ENCODE measurements at regions not wholly inside any gene's neighbourhood (a gene's known extent, or its start where the extent isn't known, plus 50 kb on each side); places are given as distances from the start of the nearest gene placed in this dataset.

DNA sequence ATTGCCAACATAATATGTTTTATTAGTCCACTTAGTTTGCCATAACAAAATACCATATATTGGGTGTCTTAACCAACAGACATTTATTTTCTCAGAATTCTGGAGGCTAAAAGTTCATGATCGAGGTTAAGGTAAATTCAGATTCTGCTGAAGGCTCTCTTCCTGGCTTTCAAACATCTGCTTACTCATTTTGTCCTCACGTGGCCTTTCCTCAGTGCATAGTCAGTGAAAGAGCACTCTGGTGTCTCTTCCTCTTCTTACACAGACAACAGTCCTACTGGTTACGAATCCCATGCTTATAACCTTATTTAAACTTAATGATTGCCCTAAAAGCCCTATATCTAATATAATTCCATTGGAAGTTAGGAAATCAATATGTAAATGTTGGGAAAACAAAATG lies 479.7 kb downstream of the FSCB start:
- DNase-seq (ENCODE audit: low spot score), result no peak

GRCh38 chr14:44010595-44010994 lies 496.5 kb downstream of the FSCB start:
- no peak for DNase-seq (ENCODE audit: low spot score)

GRCh38 chr14:44010071-44010470 lies 497.0 kb downstream of the FSCB start:
- no peak for DNase-seq (ENCODE audit: low spot score)

- DNase-seq (ENCODE audit: low spot score), result no peak
Measured at GRCh38 chr14:44009642-44010041, 497.4 kb downstream of the FSCB start.

- DNase-seq (ENCODE audit: low spot score), result no peak
Measured at GRCh38 chr14:43988989-43989388, 518.1 kb downstream of the FSCB start.

DNA sequence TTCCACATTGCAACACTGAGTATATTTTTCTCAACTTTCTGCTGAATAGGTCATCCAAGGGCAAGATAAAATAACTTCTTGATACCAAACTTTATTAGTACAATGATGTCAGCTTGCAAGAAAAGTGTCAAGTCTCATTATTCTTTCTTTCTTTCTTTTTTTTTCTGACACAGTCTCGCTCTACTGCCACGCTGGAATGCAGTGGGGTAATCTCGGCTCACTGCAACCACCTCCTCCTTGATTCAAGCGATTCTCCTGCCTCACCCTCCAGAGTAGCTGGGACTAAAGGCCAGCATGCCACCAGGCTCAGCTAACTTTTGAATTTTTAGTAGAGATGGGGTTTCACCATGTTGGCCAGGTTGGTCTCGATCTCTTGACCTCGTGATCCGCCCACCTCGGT lies 523.4 kb downstream of the FSCB start:
- DNase-seq (ENCODE audit: low spot score), result peak; percentile 43

GRCh38 chr14:43981135-43981768 lies 525.8 kb downstream of the FSCB start:
- DNase-seq (ENCODE audit: low spot score), result no peak

- no peak for DNase-seq (ENCODE audit: low spot score)
Measured at GRCh38 chr14:43956741-43957140, 550.3 kb downstream of the FSCB start.

DNA sequence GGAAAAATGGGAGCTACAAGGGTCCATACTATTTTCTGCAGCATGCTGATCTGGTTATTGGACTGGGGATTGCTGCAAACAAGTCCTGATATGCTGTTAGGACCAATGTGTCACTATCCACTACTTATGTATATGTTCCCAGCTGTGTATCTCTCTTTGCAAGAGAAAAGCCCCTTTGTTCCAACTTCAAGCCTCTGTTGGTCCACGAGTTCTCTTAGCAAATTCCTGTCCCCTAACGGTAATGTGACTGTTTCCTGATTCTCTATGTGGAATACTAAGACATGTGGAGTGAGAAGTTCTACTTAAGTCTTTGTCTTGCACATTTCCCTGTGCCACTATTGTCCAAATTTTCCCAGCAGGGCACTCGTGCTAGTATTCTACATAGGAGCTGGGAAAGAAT lies 557.7 kb downstream of the FSCB start:
- no peak for DNase-seq (ENCODE audit: low spot score)

DNA sequence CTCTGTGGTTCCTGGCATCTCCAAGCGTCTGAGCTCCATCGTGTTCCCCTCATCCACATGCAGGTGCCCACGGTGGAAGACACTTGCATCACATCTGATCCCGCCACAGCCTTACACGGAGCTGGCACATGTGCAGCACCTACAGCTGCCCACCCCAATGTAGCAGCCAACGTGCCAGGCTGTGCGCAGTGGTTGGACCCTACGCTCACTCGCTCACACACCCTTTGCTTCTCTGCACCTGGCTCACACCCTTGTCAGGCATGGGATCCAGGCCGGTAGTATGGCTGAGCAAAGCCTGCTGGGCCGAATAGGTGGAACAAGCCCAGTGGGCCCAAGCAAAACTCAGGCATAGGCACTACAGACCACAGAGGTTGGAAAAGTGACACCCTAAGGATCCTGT lies 567.2 kb downstream of the FSCB start:
- DNase-seq (ENCODE audit: low spot score), result no peak

DNA sequence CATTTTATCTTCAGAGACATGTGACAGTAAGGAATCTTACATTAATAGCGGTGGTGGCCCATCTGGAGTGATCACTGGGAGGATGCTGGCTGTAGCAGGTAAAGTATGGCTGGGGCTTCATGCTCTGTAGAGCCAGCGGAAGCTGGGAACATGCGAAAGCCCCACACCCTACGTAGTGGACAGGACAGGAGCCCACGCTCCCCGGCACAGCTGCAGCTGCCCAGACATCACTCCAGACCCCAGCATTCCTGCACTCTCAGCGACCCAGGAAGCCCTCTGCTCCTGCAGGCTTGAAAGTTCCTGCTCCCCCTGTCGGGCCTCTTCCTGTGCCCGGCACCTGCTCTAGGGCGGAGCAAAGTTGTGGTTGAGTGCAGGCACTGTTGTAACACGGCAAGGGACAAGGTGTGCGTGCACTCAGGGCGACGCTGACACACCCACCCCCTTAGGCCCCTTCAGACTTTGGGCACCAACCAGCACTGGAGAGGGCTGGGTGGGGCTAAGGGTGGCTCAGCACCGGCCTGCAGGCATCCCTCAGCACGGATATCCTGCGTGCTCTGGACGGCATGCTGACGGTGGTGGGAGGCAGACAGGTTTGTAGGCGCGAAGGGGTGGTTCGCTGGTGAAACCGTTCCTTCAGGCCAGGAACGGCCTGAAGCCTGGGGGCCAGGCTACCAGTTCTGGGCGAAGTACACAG lies 568.3 kb downstream of the FSCB start:
- DNase-seq (ENCODE audit: low spot score), result no peak

DNA sequence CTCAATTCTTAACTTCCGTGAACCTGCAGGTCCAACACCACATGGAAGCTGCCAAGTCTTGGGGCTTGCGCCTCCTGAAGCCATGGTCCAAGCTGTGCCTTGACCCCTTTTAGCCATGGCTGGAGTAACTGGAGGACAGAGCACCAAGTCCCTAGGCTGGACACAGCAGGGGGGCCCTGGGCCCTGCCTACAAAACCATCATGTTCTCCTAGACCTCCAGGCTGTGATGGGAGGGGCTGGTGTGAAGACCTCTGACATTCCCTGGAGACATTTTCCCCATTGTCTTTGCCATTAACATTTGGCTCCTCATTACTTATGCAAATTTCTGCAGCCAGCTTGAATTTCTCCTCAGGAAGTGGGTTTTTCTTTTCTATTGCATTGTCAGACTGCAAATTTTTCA lies 570.1 kb downstream of the FSCB start:
- no peak for DNase-seq (ENCODE audit: low spot score)

- DNase-seq (ENCODE audit: low spot score), result no peak
Measured at GRCh38 chr14:43934102-43934501, 573.0 kb downstream of the FSCB start.

- DNase-seq (ENCODE audit: low spot score), result no peak
Measured at GRCh38 chr14:43914041-43914693, 592.9 kb downstream of the FSCB start.

DNA sequence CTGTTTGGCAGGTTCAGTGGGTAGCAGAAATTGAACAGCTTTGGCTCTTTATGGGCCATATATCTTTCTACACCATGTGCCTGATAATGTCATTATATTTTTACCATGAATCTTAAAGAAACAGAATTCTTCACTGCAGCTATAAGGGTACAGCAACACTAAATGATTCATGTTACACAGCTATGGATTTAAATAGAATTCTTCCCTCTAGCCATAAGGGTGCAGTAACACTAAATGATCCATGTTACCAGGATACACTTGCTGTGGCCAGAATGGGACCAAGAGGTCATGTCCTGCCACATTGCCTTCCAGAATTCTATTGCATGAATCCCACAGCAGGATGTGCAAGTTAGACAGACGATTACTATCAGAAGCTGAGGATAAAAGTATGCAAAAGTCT lies 603.9 kb downstream of the FSCB start:
- no peak for DNase-seq (ENCODE audit: low spot score)

DNA sequence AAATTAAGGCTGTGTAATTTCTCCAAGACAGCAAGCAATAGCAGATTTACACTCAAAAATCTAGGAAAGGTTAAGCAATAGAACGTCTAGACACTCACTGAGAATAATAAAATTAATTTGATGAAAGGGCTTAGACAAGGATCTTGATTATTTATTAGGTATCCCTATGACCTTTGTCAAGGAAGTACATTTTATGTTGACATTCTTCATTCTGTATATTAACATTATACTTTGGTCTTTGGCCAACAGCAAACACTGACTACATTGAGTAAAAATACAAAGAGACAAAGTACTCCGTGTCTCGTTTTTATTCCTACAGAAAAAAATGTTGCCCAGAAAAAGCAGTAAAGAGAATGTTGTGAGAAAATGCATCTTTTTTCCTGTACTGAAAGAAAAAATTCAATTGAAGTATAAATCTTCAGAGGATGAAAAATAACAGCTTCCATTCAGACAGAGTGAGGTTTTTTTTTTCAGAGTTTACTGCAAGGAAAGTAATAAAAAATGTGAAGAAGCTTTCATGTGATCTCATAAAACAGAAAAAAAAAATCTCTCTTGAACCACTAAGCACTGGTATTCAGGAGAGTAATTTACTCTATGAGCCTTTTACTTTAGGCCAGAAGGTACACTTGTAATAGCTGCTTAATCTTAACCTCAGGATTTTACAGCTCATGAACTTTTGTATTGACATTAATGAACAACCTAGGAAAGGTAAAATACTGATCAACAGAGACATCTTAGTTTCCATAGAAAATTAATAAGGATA lies 605.0 kb downstream of the FSCB start:
- DNase-seq (ENCODE audit: low spot score), result no peak

GRCh38 chr14:43900173-43900655 lies 606.9 kb downstream of the FSCB start:
- DNase-seq (ENCODE audit: low spot score), result no peak

DNA sequence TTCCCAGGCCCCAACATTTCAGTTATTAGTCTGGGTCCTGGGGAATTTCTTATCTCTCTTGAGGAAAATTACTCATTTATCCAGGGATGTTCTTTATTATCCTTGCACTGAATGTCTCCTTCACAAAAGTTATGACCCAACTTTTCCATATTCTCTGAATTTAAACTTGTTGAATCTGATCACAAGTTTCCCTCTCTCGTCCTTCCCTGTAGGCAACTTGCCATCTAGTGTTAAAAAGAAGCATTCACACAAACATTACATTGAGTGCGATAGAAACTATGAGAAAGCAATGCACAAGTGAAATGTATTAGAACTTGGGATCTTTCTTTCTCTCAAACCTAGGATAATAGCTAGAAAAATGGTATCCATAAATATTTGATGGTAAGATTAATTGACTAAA lies 608.4 kb downstream of the FSCB start:
- no peak for DNase-seq (ENCODE audit: low spot score)

GRCh38 chr14:43896044-43896443 lies 611.0 kb downstream of the FSCB start:
- no peak for DNase-seq (ENCODE audit: low spot score)

DNA sequence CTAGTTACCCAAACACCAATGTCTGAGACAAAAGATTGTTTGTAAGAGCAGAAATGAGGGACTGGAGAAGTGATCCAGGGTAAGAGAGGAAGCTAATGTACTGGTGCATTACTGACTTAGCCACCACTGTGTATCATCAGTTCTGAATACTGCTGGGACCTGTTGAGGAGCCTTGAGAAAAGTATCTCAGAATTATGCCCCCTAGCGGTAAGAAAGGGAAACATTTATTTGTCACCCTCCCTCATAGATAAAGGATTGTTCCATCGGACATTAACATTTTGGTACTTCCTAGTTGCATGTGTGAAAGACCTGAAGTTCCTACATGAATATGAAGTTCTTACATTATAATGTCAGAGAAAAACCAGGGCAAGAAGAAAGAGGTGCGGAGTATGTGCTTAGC lies 612.5 kb downstream of the FSCB start:
- no peak for DNase-seq (ENCODE audit: low spot score)

- DNase-seq (ENCODE audit: low spot score), result no peak
Measured at GRCh38 chr14:43887523-43887922, 619.6 kb downstream of the FSCB start.
